Urinary bladder (tissue), 3 donors: ENCODE measurements at regions not wholly inside any gene's neighbourhood (a gene's known extent, or its start where the extent isn't known, plus 50 kb on each side); places are given as distances from the start of the nearest gene placed in this dataset.

Source experiments
- DNase-seq: peaks from one replicate; pipeline ENCODE4 v3.0.0-alpha.2; 2015; ENCODE audit errors: extremely low spot score
- H3K27ac ChIP-seq: one replicate; pipeline ENCODE4 v1.5.1; 2013; ENCODE audit warnings: low read depth, mild to moderate bottlenecking, moderate library complexity
- H3K36me3 ChIP-seq: one replicate; pipeline ENCODE4 v1.6.1; 2013; ENCODE audit warnings: mild to moderate bottlenecking, moderate library complexity; ENCODE audit not compliant: insufficient read depth
- H3K4me1 ChIP-seq: one replicate; pipeline ENCODE4 v1.6.1; 2013; ENCODE audit warnings: mild to moderate bottlenecking, moderate library complexity; ENCODE audit not compliant: insufficient read depth
- H3K4me3 ChIP-seq: one replicate; pipeline ENCODE4 v1.5.1; 2013; ENCODE audit warnings: low read depth, low read length
- WGBS: extraction: QIAGEN DNeasy Blood & Tissue Kit; methylation state at CpG from one replicate; pipeline ENCODE4 v1.1.7; 2013; 5-methylcytosine and 5-hydroxymethylcytosine counted together
- donor health status: healthy with polysubstance abuse.
- donor health status: healthy.

DNA sequence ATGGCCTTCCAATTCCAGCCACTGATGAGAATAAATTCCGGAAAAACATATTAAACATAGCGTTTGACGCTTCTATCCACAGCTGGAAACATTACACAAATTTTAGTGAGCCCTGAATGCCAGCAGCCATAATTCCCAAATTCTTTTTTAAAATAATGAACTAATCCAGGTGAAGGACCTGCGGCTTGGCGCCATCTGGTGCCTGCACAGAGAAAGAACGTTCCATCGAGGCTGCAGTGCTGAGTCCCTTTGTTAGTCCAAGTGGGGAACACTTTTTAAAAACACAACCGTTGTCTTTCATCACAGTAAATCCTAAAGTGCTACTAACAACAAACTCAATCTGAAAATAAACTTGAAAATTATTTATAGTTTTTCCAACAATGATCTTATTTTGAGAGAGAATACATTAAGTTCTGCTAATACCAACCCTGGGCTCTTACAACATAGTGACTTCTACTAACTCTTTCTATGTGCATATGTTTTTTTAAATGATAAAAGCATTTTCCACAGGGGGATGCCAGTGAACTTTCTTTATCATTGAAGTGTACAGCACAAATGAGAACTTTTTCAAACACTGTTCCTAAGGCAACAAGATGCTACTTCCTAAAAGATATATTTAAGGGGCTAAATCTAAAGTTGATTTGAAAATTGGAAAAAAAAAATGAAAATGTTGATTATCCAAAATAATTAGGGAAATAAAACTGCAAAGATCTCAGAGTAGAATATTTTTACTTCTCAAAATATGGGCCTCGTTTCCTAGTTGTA is 166.9 kb upstream of the RNF32 start:
- no peaks in the 10 kb centered on the region for H3K36me3 ChIP-seq
- 14% methylated on average over 9 of the region's 9 CpGs for WGBS
- no peak overlapping the region for H3K4me3 ChIP-seq
- H3K4me1 ChIP-seq, result no peaks in the 10 kb centered on the region
- H3K27ac ChIP-seq, result no peak overlapping the region
- DNase-seq, result no peak

DNA sequence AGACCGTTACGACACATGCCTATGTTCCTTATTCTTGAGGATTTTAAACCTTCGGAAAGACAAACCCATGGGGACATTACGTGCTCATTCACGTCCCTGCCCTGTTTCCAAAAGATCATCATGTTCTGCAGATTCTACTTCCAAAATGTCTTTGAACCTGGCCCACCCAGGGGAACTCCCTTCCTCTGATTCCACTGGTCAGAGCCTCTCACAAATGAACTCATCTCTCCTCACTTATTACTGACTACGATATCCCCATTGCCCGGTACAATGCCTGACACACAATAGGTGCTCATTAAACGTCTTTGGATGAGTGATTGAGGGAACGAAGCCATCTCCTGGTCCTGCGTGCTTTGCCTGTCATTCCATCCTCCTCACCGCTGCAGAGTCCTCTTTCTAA is 168.3 kb upstream of the RNF32 start:
- Histone ChIP-seq H3K4me1 (no peaks in the 10 kb centered on the region), H3K4me3 (no peak overlapping the region), H3K36me3 (no peaks in the 10 kb centered on the region), H3K27ac (no peak overlapping the region)
- 91% methylated on average over 11 of the region's 11 CpGs for WGBS
- no peak for DNase-seq

- 94% methylated on average over 32 of the region's 32 CpGs for WGBS
- no peak for DNase-seq
These were observed 169.9 kb upstream of the RNF32 start for GRCh38 chr7:156470399-156471320.

GRCh38 chr7:156466955-156467625 is 173.5 kb upstream of the RNF32 start:
- Histone ChIP-seq H3K4me3 (no peak overlapping the region), H3K27ac (no peak overlapping the region), H3K36me3 (no peaks in the 10 kb centered on the region), H3K4me1 (no peaks in the 10 kb centered on the region)
- no peak for DNase-seq
- WGBS, result 58% methylated on average over 11 of the region's 11 CpGs

More at GRCh38 chr7:156470399-156471320, 169.9 kb upstream of the RNF32 start:
- no peak overlapping the region for H3K27ac ChIP-seq
- no peaks in the 10 kb centered on the region for H3K36me3 ChIP-seq
- H3K4me3 ChIP-seq, result no peak overlapping the region
- H3K4me1 ChIP-seq, result no peaks in the 10 kb centered on the region

- no peak for DNase-seq
- Histone ChIP-seq H3K27ac (no peak overlapping the region), H3K4me3 (no peak overlapping the region), H3K4me1 (no peaks in the 10 kb centered on the region), H3K36me3 (no peaks in the 10 kb centered on the region)
- 14% methylated on average over 13 of the region's 13 CpGs for WGBS
These were observed 174.3 kb upstream of the RNF32 start for GRCh38 chr7:156466272-156466671.

- Histone ChIP-seq H3K4me1 (no peaks in the 10 kb centered on the region), H3K4me3 (no peak overlapping the region), H3K36me3 (no peaks in the 10 kb centered on the region), H3K27ac (no peak overlapping the region)
- DNase-seq, result no peak
- 89% methylated on average over 10 of the region's 10 CpGs for WGBS
These were observed 175.4 kb upstream of the RNF32 start for GRCh38 chr7:156465186-156465585.

GRCh38 chr7:156464339-156464738 is 176.2 kb upstream of the RNF32 start:
- Histone ChIP-seq H3K27ac (no peak overlapping the region), H3K36me3 (no peaks in the 10 kb centered on the region), H3K4me3 (no peak overlapping the region), H3K4me1 (no peaks in the 10 kb centered on the region)
- DNase-seq, result no peak
- WGBS, result 84% methylated on average over 10 of the region's 10 CpGs

DNA sequence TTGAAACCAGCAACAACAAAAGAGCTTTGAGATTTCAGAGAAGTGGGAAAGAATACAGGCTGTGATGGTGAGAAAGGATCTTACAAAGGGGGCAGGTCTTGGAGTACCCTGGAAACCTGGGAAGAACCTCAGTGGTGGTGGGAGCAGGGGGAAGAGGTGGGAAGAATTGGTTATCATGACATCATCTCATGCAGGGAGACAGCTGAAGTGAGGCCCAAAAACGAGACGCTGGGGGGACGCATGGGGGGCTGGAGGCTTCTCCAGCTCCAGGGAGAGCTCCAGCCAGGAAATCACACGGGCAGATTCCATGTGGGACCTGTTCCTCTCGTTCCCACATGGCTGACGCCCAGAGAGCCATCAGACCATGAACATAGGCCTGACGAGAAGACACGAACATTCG is 177.3 kb upstream of the RNF32 start:
- 76% methylated on average over 9 of the region's 9 CpGs for WGBS

GRCh38 chr7:156461881-156462665 is 178.5 kb upstream of the RNF32 start:
- DNase-seq, result no peak
- 82% methylated on average over 22 of the region's 22 CpGs for WGBS
- Histone ChIP-seq H3K27ac (no peak overlapping the region), H3K4me1 (no peaks in the 10 kb centered on the region), H3K4me3 (no peak overlapping the region), H3K36me3 (no peaks in the 10 kb centered on the region)

More for the DNA sequence above, 177.3 kb upstream of the RNF32 start:
- no peaks in the 10 kb centered on the region for H3K36me3 ChIP-seq
- no peak overlapping the region for H3K4me3 ChIP-seq
- DNase-seq, result no peak
- H3K27ac ChIP-seq, result no peak overlapping the region
- no peaks in the 10 kb centered on the region for H3K4me1 ChIP-seq

- no peak overlapping the region for H3K27ac ChIP-seq
- WGBS, result 66% methylated on average over 12 of the region's 12 CpGs
- H3K4me1 ChIP-seq, result no peaks in the 10 kb centered on the region
- DNase-seq, result no peak
- no peaks in the 10 kb centered on the region for H3K36me3 ChIP-seq
- no peak overlapping the region for H3K4me3 ChIP-seq
These were observed 179.5 kb upstream of the RNF32 start for GRCh38 chr7:156460858-156461627.

- WGBS, result 85% methylated on average over 13 of the region's 13 CpGs
- Histone ChIP-seq H3K36me3 (no peaks in the 10 kb centered on the region), H3K4me1 (no peaks in the 10 kb centered on the region), H3K27ac (no peak overlapping the region), H3K4me3 (no peak overlapping the region)
- DNase-seq, result no peak
These were observed 181.0 kb upstream of the RNF32 start for GRCh38 chr7:156459582-156459981.

GRCh38 chr7:156459067-156459466 is 181.5 kb upstream of the RNF32 start:
- Histone ChIP-seq H3K36me3 (no peaks in the 10 kb centered on the region), H3K27ac (no peak overlapping the region), H3K4me3 (no peak overlapping the region), H3K4me1 (no peaks in the 10 kb centered on the region)
- no peak for DNase-seq
- WGBS, result 79% methylated on average over 1 of the region's 1 CpG
